ENCODE measurements at regions not wholly inside any gene's neighbourhood (a gene's known extent, or its start where the extent isn't known, plus 50 kb on each side); places are given as distances from the start of the nearest gene placed in this dataset.

DNA sequence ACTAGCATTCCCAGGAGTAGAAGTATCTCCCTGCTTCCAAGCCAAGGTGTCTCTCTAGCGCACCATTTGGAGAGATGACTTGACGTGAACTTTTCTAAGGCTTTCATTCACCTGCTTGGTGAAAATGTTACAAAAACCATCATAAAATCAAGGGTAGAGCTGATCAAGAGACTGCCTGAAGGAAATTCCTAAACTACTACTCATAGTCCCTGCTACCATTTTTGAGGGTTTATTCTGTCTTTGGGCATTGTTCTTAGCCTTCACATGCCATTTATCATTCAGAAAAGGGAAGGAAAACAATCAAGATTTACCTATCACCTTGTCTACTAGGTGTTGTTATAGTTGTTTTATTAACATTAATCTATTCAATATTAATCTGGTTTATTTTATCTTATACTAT is 525.8 kb downstream of the NTRK3 start:
- TF ChIP-seq YY1 (IDR thresholded peaks at IDR 0.05; ENCODE audit: extremely low read depth, insufficient replicate concordance, low read depth, low read length) (no peak), ZFX (IDR thresholded peaks at IDR 0.05) (no peak), EZH2phosphoT487 (IDR thresholded peaks at IDR 0.05; ENCODE audit: borderline replicate concordance) (no peak), SIN3A (IDR thresholded peaks at IDR 0.05; ENCODE audit: low read depth) (no peak)
- TF ChIP-seq, protein P1, sequence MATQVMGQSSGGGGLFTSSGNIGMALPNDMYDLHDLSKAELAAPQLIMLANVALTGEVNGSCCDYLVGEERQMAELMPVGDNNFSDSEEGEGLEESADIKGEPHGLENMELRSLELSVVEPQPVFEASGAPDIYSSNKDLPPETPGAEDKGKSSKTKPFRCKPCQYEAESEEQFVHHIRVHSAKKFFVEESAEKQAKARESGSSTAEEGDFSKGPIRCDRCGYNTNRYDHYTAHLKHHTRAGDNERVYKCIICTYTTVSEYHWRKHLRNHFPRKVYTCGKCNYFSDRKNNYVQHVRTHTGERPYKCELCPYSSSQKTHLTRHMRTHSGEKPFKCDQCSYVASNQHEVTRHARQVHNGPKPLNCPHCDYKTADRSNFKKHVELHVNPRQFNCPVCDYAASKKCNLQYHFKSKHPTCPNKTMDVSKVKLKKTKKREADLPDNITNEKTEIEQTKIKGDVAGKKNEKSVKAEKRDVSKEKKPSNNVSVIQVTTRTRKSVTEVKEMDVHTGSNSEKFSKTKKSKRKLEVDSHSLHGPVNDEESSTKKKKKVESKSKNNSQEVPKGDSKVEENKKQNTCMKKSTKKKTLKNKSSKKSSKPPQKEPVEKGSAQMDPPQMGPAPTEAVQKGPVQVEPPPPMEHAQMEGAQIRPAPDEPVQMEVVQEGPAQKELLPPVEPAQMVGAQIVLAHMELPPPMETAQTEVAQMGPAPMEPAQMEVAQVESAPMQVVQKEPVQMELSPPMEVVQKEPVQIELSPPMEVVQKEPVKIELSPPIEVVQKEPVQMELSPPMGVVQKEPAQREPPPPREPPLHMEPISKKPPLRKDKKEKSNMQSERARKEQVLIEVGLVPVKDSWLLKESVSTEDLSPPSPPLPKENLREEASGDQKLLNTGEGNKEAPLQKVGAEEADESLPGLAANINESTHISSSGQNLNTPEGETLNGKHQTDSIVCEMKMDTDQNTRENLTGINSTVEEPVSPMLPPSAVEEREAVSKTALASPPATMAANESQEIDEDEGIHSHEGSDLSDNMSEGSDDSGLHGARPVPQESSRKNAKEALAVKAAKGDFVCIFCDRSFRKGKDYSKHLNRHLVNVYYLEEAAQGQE (IDR thresholded peaks at IDR 0.05; ENCODE audit: low read depth): no peak
- TF ChIP-seq, protein P2, sequence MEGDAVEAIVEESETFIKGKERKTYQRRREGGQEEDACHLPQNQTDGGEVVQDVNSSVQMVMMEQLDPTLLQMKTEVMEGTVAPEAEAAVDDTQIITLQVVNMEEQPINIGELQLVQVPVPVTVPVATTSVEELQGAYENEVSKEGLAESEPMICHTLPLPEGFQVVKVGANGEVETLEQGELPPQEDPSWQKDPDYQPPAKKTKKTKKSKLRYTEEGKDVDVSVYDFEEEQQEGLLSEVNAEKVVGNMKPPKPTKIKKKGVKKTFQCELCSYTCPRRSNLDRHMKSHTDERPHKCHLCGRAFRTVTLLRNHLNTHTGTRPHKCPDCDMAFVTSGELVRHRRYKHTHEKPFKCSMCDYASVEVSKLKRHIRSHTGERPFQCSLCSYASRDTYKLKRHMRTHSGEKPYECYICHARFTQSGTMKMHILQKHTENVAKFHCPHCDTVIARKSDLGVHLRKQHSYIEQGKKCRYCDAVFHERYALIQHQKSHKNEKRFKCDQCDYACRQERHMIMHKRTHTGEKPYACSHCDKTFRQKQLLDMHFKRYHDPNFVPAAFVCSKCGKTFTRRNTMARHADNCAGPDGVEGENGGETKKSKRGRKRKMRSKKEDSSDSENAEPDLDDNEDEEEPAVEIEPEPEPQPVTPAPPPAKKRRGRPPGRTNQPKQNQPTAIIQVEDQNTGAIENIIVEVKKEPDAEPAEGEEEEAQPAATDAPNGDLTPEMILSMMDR (IDR thresholded peaks at IDR 0.05 in 2 of 3, conservative IDR thresholded peaks at IDR 0.05 in 1 of 3; ENCODE audit: borderline replicate concordance in 1 of 3, insufficient read depth in 1 of 3, low read depth in 2 of 3, low read length in 2 of 3): no peak
